ENCODE measurements at regions not wholly inside any gene's neighbourhood (a gene's known extent, or its start where the extent isn't known, plus 50 kb on each side); places are given as distances from the start of the nearest gene placed in this dataset.

DNA sequence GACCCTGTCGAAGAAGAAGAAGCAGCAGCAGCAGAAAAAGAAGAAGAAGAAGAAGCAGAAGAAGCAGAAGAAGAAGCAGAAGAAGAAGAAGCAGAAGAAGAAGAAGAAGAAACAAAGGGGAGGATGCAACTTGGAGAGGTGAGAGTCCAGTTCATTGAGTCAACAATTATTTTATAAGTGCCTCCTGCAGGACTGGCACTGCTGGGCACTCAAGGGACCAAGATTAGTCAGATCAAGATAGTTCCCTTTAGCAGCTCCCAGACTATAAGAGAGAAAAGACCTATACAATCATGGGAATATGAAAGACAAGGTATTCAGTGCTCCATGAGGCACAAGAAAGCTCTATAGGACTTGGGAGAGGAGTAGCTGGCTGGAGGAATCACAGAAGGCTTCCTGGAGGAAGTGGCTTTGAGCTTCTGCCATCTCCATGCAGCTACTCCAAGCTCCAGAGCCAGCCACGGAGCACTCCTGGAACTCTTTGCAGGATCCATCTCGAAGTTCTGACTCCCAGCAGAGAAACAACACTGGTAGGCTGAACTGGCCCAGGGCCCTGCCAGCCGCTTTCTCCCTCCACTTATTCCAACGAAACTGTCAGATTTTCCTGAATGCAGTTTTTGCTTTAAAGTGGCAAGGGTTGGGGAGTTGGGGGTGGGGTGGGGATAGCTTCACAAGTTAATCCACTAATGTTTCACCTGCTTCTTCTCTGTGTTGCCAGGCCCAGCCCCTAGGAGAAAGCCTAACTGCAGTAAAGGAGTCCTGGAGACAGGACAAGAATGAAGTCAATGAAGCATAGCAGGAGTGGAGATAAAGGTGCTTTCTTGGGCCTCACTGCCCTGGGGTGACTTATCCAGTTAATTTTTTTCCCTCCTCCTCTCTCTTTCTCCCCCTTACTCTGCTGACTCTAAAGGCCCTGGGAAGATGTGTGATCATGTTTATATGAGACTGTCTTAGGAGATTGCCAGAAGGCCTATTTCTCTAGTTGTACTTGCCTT lies 140.1 kb upstream of the PARP11 start:
- no peak for DNase-seq

DNA sequence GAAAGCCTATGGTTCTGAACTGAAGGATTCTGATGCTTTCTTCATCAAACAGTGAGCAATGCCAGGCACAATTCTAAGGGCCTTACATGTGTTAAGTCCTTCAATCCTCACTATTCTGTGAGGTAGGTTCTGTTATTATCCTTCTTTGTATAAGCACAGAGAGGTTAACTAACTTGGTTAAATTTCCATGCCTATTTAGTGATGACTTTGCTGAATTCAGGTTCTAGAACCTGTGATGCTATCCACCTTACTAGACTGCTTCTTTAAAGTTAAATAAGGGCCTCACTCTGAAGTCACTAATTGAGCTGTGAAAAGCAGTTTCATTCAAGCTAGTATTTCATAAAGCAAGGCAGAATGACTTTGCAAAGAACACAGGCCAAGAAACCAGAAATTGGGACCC lies 138.9 kb upstream of the PARP11 start:
- no peak for DNase-seq

DNA sequence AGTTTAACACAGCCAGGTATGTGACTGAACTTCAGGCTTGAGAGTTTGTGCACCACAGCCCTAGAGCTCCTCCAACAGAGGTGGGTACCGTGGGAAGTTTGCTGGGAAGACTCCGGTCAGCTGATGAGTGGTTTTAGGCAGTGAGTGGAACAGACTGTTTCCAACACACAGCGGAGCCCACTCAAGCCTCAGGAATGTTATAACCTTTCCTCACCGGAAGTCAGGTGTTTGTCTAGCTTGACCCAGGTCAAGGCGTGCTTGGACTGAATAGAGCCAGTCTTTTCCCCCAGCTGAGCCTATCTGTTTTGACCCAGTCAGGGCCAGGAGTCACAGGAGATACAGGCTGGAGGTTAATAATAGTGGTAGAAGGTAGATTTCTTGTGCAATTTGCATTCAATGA lies 138.4 kb upstream of the PARP11 start:
- DNase-seq: no peak

DNA sequence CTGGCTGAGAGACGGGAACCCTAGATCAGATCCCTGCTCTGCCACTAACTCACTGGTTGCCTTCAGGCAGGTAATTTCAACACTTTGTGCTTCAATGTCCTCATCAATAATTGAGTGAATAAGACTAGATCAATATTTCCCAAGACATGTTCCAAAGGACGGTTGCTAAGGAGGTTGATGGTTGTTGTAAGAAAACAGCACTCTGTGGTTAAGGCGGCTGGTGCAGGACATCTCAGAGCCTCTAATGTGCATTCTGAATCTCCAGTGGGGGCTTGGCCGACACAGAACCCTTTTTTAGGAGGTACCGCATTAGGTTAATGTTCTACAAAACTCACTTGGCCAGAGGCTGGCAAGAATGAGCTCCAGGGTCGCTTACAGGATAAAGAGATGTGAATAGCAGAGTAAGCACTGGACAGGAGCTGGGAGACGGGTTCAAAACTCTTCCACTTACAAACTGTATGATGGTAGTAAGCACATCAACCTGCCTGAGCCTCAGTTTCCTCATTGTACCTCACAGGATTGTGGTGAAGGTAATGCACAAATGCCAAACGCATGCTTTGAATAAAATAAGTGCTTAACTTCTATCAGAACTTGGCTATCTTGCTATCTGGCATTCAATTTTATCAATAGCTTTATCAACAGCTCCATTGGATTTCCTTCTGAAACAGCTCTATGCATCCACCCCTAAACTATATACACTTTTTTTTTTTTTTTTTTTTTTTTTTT lies 136.9 kb upstream of the PARP11 start:
- no peak for DNase-seq

DNA sequence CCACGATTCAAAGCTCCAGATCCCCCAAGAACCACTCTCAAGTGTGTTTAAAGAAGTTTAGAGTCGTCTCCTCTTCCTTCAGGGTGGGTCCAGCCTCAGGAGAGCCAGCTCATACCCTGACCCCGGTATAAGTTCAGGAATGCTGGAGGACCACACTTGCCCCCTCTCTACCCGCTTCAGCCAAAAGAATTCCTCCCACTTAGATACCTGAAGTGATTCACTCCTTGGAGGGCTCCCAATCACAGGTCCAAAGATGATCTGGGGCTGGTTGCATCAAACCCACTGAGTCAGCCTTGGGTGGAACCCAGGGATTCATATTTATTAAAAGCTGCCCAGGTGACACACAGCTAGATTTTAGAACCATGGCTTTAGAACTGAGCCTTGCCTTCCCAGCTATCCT lies 133.5 kb upstream of the PARP11 start:
- no peak for DNase-seq

DNA sequence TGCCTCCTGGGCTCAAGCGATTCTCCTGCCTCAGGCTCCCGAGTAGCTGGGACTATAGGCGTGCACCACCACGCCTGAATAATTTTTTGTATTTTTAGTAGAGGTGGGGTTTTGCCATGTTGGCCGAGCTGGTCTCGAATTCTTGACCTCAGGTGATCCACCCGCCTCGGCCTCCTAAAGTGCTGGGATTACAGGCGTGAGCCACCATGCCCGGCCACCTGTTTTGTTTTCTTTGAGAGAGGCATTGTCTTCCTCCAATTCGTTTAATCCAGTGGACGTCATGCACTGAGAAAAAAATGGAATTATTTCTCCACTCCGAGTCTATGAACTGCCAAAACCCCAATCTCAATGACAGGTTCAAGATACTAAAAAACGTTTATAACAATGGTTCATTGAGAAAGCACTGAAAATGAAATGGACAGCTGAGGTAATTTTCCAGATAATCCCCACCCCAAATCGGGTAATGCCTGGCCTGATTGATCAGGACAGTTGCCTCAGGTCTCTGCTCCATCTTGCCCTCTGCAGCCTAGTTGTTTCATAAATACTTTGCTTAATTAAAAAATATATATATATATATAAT lies 132.7 kb upstream of the PARP11 start:
- no peak for DNase-seq

DNA sequence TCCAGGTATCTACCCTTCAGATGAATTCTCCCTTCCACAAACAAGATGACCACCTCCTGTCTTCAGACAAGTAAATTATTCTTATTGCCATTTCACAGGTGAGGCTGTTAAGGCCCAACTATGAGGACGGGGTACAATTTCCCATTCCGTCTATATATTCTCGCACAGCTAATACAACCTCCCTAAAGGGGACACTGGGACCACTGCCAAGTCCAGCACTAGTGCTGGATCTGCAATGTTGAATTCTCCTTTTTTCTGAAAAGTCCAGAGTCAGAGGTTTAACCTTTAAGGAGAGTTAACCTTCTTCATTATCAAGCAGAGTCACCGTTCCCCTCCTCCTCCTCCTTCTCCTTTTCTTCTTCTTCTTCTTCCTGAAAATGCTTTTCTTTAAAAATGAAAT lies 130.4 kb upstream of the PARP11 start:
- no peak for DNase-seq

DNA sequence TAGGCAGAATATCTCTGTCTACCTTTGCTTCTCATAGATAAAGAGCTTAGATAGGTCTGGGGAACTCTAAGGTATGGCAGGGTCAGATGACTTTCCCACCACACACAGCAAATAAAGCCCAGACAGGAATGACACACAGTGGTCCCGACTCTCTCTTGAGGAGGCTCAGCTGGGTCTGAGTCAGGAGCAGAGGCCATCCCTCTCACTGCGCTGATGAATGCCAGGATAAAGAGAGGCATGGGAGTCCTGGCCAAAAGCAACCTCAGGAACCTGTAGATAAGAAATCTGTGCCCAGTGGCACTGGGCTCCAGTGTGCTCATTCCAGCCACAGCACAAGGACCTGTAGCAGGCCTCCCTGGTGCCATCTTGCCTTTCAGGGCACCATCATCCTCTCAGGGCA lies 129.4 kb upstream of the PARP11 start:
- no peak for DNase-seq

DNA sequence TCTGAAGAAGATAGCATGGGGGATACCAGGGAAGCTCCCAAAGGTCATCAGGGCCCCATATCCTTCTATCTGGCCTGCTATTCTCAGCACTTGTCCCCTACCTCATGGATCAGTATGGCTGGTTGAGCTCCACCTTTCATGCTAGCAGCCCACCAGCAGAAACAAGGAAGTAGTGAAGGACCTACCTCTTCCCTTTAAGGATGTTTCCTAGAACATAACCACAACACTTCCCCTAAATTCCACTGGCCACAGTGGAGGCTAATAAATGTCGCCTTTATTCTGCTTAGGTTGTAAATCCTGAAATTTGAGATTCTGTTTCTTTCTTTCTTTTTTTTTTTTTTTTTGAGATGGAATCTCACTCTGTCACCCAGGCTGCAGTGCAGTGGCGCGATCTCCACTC lies 128.6 kb upstream of the PARP11 start:
- DNase-seq: no peak

DNA sequence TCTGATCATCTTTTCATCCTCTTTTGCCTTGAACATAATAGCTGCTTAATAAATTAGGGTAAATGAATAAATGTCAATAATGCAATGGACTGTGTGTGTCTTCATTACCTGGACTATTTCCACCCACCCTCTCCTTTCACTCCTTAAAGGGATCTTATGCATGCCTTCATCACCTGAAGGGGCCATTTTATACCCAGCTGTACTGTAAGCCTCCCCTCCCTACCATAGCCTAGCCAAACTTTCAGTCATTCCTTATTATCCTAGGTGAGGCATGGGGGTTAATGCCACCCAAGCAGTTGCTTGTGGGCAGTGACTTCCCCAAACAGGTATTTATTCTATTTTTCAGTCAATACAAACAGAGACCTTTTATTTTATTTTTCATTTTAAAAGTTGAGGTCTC lies 127.8 kb upstream of the PARP11 start:
- no peak for DNase-seq

DNA sequence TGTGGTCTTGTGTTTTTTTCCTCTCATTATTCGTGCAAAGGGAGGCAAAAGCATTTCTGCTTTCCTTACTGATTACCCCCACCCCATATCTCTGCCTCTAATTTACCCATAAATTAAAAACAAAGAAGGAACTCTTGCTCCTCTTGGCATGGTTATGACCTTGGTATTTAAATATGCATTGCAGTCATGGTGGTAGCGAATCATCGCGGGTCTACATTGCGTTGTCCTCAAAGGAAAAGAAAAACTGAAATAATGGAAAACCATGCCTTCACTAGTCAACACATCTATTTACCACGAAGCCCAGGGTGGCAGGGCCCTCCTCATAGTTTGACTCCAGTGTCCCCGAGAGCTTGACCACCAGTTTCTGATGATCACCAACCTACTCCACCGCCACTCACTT lies 126.7 kb upstream of the PARP11 start:
- no peak for DNase-seq

DNA sequence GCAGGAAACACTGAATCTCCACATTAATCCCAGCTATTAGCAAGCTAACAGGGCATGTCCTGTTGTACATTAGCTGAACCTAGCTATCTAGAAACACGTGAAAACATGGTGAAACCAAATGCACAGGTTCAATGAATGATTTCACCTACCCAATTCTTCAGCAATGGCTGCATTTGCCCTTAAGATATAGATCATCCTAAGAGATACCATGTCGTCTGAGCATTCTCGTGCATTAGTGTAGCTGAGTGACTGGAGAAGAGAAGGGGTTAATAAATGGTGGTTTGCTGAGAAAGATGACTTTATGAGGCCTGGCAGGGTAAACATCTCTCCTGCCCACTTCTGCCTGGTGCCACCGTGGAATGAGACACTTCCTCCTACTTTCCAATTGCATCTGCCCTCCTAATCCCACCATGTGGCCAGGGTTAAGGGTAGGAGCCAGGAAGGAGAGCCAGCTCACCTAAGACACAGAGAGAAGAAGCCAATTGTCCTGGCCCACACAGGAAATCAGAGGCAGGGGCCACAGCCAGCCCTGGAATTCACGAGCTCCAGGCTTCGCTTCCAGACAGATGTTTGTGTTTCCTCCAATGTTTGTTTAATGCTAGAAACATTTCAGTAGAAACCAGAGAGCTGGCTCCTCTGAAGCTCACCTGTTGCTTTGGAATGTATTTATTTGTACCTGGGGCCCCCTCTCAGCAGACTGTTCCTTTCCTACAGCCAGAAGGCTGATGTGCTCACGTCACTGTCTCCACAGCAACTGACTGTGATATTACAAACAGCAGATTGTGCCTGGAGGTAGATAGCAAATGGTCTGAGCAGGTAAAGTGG lies 126.0 kb upstream of the PARP11 start:
- no peak for DNase-seq

DNA sequence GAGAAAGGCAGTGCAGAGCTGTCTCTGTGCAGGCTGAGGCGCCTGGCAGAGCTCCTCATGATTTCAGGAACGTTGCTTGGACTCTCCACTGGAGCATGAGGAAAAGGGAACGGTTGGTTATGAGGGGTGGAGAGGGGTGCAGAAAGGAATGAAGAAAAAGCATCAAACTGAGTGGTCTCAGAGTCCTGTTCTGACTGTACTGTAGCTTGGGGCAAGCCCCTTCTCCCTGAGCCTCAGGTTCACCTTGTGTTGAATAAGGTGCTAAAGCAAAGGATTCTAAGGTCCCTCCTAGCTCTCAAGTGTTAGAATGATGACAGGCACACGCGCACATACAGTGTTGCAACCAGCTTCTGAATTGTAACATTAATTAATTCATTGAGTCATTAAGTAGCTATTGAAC lies 125.2 kb upstream of the PARP11 start:
- DNase-seq: no peak

DNA sequence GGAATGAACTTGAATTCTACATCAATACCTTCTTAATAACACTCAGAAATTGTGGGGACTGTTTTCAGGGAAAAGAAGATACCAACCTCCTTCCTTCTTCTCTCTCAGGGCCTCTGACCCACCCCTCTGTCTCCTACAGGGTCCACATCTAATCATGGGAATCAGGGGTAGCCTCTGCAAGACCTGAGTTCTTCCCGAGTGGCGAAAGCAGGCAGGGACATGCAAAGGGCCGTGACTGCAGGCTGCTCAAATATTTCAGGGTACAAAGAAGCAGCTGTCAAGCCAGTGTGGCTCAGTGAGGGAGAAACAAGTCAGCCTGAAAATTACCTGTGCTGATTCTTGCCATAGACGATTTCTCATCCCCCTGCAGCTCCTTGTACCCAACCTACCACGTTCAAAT lies 123.1 kb upstream of the PARP11 start:
- no peak for DNase-seq

DNA sequence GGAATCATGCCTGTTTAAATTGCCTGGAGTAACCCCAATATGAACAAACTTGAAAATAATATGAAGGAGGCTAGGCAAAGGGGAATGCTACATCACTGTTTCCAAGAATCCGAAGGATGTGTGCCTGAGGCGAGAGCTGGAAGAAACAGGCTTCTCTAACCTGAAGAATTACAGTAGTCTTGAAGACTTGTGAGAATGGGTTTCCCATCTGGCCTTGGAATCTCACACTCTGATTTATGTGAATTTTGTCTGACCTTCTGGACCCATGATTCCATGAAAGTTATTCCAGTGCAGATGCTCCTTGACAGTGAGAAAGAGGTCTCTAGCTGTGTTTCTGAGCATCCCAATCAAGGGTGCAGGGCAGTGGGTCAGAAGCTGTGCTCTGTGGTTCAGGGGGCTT lies 122.1 kb upstream of the PARP11 start:
- DNase-seq: no peak

DNA sequence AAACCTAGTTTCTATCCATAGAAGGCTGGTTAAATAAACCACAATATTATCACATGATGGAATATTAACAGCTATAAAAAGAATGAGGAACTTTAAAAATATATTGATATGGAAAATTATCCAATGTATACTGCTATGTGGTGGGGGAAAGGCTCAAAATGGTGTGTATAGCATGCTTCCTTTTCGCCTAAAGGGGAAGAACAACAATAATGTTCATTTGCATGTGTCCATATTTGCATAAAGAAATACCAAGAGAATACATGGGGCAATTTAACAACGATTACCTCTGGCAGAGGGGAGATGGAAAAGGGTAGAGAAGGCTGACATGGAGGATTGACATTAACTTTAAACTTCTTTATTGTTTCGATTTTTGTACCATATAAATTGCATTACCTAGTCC lies 121.3 kb upstream of the PARP11 start:
- no peak for DNase-seq

DNA sequence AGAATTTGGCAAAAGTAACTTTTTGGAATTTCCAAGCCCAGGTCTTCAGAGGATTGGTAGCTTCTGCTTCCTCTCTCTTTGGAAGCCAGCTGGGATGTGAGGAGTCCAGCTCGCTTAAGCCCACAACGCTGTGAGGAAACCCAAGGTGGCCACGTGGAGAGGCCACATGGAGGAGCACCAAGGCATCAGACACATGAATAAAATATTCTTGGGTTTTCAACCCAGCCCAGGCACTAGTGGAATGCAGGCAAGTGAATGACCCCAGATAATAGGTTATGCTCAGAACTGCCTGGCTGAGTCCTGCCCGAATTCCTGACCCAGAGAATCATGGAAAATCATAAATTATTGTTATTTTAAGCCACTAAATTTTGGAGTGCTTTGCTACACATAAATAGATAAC lies 119.7 kb upstream of the PARP11 start:
- DNase-seq: no peak

DNA sequence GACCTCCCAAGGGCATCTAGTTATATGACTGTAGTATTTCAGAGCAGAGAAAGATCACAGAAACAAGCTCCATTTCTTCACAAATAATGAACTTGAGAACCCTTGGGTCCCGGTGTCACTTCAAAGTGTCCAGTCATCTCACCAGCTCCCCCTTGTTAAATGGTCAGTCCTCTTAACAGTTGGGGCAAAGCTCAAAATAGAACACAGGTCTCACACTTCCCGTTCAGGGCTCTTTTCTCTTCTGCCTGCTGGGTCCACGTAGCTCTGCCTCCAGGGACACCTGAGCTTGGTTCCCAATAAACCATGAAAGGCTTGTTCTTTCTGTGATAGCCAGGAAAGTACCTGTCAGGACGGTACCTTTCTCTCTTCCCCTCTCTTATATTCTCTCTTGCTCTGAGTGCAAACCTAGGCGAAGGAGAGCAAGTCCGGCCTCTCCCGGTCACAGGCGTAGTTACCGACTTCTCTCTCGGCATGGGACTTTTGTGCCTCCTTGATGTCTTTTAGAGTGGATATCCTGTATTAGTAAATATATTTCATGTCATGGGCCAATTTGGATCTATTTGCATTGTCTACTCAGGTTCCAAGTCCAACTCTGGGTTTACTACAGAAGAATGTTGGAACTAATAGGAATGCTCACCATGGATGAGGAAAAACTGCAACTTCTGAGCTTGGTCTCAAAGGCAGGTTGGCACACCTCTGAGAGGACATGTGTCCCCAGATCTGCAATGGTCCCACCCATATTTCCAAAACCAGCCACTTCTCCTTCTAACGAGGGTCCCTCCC lies 118.8 kb upstream of the PARP11 start:
- DNase-seq: no peak

DNA sequence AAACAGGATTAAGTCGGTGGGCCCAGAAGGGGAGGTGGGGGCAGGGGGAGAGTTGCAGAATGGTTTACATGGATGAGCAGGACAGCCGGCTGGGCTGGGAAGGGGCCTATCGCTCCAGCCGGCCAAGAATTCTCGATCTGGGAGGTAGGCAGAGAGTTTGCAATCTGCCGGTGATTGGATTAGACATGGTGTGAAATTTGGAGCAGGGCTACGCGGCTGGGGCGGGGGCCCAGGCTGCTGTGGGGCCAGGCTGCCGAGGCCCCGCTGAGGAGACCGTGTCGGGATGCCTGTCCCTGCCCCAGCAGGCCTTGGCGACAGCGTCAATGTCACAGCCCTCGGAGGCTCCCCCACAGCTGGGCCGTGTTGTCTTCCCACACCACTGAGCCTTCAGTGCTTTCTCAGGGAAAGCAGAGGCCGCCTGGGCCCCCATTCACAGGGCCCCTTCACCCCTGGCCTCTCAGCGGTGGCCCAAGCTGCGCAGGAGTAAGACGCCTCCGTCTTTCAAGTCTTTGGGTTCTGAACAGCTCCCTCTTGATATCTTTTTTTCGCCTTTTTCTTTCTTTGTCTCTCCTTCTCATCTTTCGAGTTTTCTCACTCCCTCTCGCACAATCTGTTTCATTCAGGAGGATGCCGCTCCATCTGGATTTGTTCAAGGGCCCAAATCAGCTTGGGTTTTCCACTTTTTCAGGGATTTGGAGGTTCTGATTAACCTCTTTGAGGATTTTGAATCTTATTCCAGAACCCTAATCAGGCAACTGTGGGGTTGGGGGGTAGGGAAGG lies 117.5 kb upstream of the PARP11 start:
- DNase-seq: no peak

DNA sequence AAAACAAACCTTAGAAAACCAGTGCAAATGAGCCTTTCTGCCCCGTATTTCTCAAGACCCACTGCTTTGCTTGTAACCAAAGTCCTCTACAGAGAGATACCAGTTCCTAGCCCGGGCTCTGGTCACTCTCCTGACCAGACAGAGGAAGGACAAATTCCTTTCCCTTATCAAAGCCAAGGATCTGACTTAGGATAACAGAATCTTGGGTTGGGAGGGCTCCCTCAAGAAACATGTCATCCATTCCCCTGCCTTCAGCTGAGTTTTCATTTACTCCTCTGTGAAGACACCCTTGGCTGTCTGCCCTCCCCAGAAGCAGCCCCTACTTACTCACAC lies 116.0 kb upstream of the PARP11 start:
- DNase-seq: no peak

DNA sequence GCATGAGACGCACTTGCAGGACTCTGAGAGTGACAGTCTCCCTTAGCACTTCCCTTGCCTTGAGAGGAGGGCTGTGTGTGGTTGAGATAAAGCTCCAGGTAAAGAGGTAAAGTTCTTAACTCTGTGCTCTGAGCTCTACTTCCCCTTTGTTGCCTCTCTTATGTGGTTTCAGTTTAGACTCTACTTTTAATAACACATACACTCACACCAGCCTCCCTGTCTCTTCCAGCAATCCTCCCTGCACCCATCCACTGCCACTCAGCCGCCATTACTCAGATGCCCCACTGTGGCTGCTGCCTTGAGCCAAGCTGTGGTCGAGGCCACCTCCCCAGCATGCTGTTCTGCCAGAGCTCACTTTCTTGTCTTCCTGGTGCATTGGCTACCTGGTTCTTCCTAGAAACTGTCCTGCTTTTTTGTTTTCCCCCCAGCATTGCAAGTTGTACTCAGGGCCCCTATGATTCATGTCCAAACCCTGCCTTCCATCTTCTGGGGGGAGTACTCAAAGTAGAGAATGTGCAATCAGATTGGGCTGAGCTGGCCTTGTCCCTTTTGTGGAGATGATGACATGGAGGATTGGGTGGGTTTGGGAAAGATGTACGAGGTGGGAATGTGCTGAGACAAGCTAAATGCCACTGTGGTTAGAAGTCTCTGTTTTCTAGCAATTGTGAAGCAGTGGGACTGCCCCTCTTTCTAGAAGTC lies 115.5 kb upstream of the PARP11 start:
- no peak for DNase-seq
